Mucosa of gallbladder (tissue), 1 donor: ENCODE measurements at regions not wholly inside any gene's neighbourhood (a gene's known extent, or its start where the extent isn't known, plus 50 kb on each side); places are given as distances from the start of the nearest gene placed in this dataset.
"Not testable (repeated sequence)": the region's sequence is repeated elsewhere in the genome, so short reads cannot be mapped to it uniquely, and the experiment has no call there.

Experiments used
- DNase-seq: peaks from one replicate; pipeline ENCODE4 v3.0.0-alpha.2; 2020; ENCODE audit warnings: low spot score
- donor health status: DM: no; HTN: no; CAD: no.

DNA sequence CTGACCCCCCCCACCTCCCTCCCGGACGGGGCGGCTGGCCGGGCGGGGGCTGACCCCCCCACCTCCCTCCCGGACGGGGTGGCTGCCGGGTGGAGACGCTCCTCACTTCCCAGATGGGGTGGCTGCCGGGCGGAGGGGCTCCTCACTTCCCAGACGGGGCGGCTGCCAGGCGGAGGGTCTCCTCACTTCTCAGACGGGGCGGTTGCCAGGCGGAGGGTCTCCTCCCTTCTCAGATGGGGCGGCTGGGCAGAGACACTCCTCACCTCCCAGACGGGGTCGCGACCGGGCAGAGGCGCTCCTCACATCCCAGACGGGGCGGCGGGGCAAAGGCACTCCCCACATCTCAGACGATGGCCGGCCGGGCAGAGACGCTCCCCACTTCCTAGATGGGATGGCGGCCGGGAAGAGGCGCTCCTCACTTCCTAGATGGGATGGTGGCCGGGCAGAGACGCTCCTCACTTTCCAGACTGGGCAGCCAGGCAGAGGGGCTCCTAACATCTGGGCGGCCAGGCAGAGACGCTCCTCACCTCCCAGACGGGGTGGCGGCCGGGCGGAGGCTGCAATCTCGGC lies 597.6 kb downstream of the ZEB2 start:
- DNase-seq: not testable (repeated sequence)

DNA sequence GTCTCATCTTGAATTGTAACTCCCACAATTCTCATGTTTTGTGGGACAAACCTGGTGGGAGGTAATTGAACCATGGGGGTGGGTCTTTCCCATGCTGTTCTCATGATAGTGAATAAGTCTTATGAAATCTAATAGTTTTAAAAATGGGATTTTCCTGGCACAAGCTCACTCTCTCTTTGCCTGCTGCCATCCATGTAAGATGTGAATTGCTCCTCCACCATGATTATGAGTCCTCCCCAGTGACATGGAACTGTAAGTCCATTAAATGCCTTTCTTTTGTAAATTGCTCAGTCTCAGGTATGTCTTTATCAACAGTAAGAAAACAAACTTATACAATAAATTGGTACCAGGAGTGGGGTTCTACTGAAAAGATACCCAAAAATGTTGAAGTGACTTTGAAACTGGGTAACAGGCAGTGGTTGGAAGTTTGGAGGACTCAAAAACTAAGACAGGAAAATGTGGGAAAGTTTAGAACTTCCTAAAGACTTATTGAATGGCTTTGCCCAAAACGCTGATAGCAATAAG lies 601.4 kb downstream of the ZEB2 start:
- DNase-seq: no peak

DNA sequence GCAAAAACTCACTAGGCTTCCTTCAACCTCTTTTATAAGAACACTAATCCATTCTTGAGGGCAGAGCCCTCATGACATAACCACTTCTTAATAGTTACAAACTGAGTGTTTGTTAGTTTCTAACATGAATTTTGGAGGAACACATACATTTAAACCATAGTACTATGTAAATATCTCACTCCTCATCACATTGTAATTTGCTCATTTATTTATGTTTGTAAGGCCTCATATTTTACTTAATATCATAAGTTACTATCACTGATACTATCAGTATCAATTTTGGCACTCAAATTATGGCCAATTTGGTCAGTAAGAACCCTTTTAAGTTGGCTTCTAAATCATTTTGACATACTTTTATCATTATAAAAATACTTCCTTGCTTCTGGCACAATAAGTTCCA lies 603.1 kb downstream of the ZEB2 start:
- DNase-seq: no peak

DNA sequence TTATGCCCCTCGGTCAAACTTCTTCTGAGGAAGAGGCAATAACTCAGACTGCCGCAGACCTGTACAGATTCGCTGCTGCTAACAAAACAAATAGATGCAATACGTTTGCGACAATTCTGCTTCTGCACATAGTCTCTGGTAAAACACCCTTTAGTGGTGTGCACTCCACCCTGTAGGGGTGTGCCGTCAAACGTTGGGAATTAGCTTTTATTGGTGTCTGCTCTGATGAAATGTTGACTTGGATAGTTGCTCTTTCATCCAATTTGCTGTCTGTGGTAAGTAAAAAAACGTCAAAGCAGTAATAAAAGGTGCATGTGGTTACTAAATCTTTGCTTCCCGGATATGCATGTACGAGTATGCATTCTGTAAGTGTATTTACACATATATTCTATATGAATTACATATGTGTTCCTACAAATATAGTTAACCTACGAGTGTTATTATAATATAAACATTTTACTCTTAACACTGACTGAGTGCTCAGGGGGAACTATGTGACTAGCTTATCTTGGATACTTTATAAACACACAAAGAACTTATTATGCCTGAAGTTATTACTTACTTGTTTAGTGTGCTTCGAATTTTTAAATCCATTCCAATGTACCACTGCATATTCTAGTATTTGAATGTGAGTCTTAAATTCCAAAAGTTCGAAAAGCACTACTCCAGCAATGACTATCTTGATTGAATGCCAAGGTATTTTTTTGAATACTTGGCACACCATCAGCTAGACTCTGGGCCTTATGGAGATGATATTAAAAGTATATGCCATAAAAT lies 610.2 kb downstream of the ZEB2 start:
- DNase-seq: no peak

DNA sequence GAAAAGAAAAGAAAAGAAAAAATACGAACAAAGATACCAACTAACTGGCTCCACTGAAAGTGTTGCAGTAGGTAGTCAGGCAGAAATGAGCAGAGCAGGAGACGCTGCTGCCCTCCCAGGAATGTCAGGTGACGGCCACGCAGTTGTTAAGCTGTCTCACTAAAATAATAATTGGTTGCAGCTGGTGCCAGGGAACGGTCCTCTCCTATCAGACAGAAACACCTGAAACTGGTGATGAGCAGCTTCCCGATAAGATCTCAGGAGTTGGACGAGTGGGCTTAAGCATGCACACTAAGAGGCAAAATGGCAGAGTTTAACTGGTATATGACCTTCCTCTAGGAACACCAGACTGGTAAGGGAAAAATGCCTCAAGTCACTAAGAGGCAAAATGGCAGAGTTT lies 611.1 kb downstream of the ZEB2 start:
- DNase-seq: no peak

DNA sequence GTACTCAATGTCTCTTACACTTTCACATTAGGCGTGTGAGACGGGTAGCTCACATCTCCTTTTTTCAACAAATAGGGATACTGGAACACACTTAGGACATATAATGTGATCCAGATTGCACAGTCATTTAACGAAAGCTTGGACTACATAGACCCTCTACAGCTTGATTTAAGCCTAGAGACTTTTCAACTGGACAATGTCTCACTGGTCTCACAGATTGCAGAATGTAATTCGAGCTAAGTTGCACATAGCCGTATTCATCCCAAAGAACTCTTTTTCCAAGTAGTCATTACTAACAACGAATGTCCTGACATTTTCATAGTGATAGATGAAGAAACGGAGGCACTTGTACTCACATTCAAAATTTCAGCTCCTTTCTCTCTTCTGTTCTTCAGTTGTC lies 612.1 kb downstream of the ZEB2 start:
- DNase-seq: no peak

DNA sequence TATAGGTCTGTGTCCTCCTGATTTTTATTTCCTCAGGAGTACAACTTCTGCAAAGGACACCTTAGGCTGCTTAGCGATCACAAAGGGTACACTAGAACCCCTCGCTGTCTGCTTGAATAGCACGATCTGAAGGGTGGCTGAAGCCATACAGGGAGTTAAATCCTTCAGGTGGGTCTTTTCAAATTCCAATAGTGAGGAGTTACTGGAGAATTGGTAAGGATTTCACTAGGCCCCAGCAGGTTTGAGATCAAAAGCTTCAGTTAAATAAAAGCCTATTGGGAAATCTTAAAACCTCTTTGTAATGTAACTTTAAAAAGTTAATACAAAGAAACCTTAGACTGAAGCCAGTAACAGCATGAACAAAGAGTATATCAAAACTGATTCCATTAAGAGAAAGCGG lies 613.1 kb downstream of the ZEB2 start:
- no peak for DNase-seq

DNA sequence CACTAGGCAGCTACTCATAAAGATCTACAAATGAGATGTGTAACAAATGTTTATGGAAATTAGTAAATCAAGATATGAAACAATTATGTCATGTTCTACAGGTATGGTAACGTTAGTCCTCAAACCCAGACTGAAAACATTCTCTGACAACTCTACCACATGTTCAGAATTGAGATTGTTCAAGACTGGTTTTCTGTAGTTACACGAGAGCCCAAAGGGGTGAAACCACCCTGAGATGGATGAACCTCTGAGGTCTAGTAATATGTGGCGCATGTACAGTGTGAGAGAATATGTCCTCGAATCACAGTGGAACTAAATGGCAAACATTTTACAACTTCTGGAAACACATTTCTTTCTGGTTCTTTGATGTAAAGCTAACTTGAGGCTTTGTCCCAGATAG lies 614.3 kb downstream of the ZEB2 start:
- DNase-seq: no peak

DNA sequence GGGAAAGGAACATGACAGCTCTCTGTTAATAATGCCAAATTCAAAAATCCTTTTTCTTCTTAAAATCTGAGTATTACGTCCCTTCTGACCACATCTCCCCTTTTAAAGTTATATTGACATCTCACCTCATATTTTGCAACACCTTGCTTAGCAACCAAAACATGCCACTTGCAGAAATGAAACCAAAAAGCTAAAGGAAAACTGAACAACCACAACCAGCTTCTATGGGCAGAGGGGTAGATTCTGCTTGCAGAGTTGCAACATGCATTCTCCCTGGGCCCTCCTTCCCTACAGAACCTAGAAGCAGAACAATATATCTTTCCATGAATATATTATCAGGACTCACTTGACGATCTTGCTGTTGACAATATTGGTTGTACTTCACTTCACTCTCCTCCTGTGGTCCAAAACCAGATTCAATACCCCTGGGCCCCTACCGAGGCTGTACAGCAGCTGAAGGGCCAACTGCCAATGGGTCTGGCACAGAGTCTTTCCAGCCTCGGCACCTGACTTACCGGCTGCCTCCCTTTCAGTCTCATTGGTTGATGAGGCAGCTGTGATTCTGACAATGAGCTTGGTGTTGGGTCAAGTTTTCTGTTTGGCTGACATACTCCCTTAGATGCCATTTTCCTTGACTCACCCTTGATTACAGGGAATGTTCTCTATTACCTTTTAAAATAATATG lies 616.6 kb downstream of the ZEB2 start:
- no peak for DNase-seq

DNA sequence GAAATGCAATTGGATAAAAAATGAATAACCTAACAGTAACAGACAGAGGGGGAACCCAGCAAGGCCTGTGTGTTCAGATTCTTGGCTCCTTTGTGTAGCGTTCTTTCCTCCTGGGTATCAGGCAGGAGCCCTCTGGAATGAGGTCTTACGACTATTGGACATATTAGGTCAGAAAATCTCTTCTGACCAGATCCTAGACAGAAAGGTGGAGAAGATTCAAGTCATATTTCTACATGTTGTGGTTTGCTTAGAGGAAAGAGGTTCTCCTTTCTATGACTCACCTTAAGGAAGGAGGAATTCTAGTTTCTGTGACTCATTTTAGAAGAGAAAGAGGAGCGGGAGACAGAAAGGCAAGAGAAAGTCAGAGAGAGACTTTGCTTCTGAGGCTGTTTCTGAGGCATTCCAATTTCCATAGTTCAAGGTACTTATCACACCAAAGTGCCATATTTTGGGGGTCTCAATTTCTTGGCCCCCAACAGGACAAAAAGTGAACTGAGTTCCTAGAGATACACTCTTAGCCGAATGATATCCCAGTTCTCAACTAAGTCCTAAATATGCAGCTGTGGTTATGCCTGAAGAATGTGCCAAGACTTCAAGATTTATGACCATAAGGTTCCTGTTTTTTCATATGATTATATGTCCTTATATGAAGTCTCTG lies 618.6 kb downstream of the ZEB2 start:
- no peak for DNase-seq

DNA sequence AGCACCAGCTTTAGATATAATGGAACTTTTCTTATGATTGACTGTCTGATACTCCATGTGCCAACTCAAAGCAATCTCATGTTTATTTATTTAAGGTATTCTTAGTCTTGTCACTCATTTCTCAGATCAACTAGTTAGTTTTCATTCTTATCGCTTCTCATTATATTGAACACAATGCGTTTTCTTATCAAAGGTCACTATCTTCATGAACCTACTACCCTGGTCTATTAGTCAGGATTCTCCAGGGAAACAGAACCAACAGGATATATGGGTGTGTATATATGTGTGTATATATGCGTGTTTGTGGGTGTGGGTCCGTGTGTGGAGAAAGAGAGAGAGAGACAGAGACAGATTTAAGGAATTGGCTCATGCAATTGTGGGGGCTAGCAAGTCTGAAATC lies 619.9 kb downstream of the ZEB2 start:
- no peak for DNase-seq

DNA sequence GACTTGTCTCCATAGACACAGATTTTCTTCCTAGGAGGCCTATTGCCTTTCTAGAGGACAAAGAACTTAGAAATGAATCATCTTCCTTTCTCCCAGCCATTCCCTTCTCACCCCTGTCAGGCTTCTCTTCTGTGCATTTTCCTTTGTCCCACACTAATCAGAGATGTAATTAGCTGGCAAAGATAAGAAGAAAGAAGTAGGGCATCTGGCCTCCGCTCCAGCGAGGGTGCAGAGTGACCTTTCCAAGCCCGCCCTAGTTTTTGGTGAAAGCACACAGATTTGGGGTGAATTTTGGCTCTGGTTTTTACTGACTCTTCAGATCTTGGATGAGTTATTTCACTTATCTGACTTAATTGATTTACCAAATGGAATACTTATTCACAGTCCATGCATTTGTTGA lies 626.5 kb downstream of the ZEB2 start:
- no peak for DNase-seq

DNA sequence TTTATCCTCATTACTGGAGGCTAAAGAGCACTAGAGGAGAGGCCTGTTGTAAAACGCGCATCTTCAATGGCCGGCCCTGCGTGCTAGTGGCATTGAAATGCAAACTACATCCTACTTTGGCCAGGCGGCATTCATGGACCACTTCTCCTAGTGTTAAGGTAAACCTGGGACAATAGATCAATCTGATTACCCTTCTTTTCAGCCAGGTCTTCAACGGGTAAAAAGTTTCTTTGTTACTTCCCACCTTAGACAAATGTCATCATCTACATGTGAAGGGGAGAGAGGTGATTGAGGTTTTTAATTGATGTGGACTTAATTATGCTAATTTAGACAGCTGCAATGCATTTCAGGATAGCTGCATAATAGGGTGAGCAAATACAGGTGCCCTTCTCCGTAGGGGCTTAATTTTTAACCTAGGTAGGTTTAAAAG lies 628.0 kb downstream of the ZEB2 start:
- DNase-seq: no peak

DNA sequence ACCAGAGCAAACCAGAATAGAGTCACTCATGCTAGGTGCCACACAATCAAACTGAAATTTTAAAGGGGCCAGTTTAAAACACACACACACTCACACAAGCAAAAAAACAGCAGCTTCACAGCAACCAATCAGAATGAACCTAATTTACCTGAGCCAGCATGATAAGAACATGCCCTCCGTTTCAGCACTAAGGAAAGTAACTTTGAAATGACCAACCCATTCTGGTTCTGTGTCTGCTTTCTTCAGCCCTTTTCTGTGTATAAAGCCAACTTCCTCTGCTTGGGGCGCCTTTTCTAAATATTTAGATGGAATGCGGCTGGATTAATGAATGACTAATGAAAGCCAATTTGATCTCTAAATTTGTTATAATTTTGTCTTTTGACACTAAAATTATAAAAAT lies 629.1 kb downstream of the ZEB2 start:
- DNase-seq: no peak

DNA sequence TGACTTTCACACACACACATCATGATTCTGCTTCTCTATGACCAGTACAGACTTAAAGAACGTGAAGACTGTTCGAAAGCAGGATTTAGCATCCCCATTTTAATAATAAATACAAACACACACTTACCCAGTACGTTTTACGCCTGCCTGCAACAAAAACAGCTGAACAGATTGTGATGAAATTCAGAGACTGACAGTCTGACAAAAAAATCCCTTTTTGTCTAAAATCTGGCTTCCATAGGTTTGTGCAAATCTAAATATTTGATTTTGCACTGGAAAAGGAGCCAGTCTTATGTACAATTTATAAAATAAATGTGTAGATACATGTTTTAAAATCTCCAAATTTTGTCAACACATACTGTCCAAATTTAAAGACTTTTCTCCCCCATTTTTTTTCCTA lies 630.7 kb downstream of the ZEB2 start:
- DNase-seq: no peak

DNA sequence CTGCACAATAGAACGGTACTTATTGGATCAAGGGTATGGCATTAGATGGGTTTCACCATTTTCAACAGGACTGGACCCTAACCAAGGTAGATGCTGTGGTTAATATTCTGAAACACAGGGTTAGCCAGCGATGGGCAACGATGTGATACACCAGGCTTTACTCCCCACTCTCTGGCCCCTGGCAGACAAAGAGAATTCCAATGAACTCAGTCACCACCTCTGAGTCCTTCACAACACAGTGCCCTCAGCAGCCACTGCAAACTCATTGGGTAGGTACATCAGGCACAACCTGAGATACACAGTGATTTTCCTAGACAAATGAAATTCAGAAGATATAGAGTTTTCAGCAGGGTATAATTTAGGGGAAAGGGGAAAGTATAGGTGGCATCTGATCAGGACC lies 634.5 kb downstream of the ZEB2 start:
- no peak for DNase-seq

DNA sequence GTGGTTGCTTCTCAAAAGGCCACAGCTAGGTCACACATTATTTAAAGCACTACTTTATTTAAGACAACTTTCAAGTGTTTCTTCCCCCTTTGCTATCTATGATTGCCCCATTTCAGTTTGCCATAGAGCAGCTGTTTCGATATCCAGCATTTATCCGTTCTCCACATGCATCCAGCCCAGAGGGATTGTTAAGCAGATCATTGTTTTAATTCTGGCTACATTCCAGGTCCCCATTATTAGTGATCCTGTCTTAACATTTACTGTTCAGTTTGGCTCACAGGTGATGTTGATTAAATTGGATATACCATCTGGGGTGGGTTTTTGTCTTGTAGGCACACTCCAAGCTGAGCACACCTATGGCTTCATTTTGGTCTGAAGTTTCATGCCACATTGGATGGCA lies 638.7 kb downstream of the ZEB2 start:
- DNase-seq: no peak

DNA sequence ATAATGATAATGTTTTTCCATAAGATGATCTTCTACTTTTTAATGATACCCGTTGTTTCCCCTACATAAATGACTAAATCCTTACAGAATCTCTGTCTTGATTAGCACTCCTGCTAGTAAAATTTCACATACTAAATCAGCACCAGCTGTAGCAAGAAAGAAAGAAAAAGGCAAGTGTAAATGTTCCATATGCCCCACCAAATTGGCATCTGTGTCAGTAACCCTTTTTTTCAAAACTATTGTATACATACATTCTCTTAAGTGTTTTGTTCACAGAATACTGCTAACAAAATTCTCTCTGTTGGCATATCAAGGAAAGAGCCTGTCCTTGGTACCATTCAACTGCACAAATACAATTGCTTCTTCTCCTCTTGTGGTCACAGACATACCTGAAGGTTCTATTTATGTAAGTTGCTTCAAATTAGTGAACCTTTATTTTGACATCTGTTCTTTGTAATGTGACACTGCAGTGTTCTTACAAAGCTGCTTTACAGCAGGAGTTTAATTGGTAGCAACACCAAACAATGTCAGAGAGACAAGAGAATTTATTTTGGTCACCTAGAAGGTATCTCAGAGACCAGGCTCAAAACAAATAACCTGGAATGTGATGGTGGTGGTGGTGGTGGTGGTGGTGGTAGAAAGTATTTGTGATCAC lies 641.9 kb downstream of the ZEB2 start:
- DNase-seq: no peak

DNA sequence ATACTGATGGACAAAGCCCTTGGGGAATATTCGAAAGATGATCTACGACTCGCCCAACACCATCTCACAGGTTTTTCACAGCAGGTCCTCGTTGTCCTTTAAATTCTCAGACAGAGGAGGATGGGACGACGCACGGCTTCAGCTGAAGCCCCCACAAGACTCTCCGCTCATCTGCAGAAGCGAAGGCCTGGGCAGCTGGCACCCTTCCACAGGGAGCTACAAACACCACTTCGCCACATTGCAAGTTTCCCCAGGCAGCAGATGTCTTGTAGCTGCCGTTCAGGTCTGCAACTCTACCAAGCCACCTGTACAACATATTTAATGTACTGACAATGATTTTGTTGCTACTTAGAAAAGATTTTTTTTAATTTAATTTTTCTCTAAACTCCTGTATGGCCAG lies 642.9 kb downstream of the ZEB2 start:
- no peak for DNase-seq

DNA sequence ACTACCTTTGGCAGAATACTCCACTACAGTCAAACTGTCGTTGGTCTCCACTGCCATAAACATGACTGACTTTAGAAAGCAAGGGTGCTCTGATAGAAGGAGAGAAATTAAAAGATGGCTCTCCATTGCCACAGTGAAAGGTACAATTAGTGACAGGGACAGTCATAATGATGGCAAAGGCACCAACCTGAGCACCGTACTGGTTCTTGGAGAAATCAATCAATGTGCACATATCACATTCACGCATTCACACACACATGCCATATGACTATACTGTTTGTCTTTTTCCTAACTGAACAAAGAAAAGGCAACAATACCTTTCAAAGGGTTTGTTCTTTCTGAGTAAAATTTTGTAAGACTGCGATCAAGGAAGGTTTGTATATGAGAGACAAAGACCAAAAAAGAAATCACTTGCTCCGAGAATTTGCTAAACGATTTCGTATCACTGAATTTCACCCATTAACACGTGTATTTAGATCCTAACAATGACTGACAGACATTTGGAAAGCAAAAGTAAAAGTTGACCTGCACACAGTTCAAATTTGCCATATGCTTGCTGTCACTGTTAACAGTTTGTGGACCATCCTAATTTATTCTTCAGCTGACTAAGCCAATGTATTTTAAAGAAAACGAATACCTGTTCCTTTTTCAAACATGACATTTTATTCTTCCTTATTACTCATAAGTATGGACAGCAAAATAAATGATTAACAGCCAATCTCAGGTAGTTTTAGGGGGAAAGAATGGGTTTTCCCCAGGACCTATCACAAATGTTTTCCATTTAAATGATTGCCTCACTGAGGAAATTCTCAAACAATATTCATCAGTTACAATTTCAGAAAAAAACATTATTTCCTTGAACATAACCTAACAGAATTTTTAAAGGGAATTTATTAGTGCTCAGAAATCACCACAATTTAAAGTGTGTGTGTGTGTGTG lies 644.4 kb downstream of the ZEB2 start:
- DNase-seq: no peak

DNA sequence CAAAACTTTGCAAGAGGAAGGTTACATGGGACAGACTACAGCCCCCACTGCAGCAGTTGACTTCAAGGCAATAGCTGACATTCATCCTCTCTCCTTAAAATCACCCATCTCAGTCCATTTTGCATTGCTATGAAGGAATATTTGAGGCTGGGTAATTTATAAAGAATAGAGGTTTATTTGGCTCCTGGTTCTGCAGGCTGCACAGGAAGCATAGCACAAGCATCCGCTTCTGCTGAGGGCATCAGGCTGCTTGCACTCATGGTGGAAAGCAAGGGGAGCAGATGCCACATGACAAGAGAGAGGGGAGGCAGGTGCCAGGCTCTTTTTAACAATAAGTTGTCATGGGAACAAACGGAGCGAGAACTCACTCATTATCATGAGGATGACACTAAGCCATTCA lies 646.0 kb downstream of the ZEB2 start:
- no peak for DNase-seq
